ENCODE measurements at regions not wholly inside any gene's neighbourhood (a gene's known extent, or its start where the extent isn't known, plus 50 kb on each side); places are given as distances from the start of the nearest gene placed in this dataset.
"Not testable (repeated sequence)": the region's sequence is repeated elsewhere in the genome, so short reads cannot be mapped to it uniquely, and the experiment has no call there.

GRCh38 chr9:13436591-13436990 lies 157.1 kb upstream of the MPDZ start:
- no peak for DNase-seq
- Histone ChIP-seq H3F3A (ENCODE audit: insufficient read depth, low read length) (no peaks in the 10 kb centered on the region), H3K36me3 (replicated peaks; ENCODE audit: insufficient read depth, low read length) (no peaks in the 10 kb centered on the region), H3K9me2 (replicated peaks; ENCODE audit: insufficient read depth, low read length) (no peaks in the 10 kb centered on the region), H3K79me2 (ENCODE audit: low read length) (no peaks in the 10 kb centered on the region), H3K4me2 (ENCODE audit: low read depth, low read length) (no peak overlapping the region), H3K27ac (ENCODE audit: low read length) (no peak overlapping the region), H4K20me1 (ENCODE audit: insufficient read depth, low read length) (no peaks in the 10 kb centered on the region), H3K4me1 (ENCODE audit: low read length) (no peaks in the 10 kb centered on the region), H2AFZ (ENCODE audit: low read length) (no peak overlapping the region), H3K9me3 (replicated peaks; ENCODE audit: insufficient read depth, low read length) (no peaks in the 10 kb centered on the region), H3K27me3 (replicated peaks; ENCODE audit: insufficient read depth, low read length) (no peaks in the 10 kb centered on the region), H3K4me3 (ENCODE audit: low read length) (no peak overlapping the region), H3K9ac (ENCODE audit: low read length) (no peak overlapping the region)
- TF ChIP-seq EZH2phosphoT487 (IDR thresholded peaks at IDR 0.05; ENCODE audit: low read length) = no peak
- no peak for TF ChIP-seq CTCF (IDR thresholded peaks at IDR 0.05; ENCODE audit: low read length)
- no peak for TF ChIP-seq EZH2 (optimal IDR thresholded peaks at IDR 0.05; ENCODE audit: low read depth, low read length)

GRCh38 chr9:13433453-13433852 lies 154.0 kb upstream of the MPDZ start:
- not testable (repeated sequence) for H3K79me2 ChIP-seq (ENCODE audit: low read length); H3K36me3 ChIP-seq (replicated peaks; ENCODE audit: insufficient read depth, low read length); H2AFZ ChIP-seq (ENCODE audit: low read length); DNase-seq; H3F3A ChIP-seq (ENCODE audit: insufficient read depth, low read length); H3K27me3 ChIP-seq (replicated peaks; ENCODE audit: insufficient read depth, low read length); H3K9me3 ChIP-seq (replicated peaks; ENCODE audit: insufficient read depth, low read length); H3K27ac ChIP-seq (ENCODE audit: low read length); H3K9me2 ChIP-seq (replicated peaks; ENCODE audit: insufficient read depth, low read length); H4K20me1 ChIP-seq (ENCODE audit: insufficient read depth, low read length); H3K9ac ChIP-seq (ENCODE audit: low read length); H3K4me2 ChIP-seq (ENCODE audit: low read depth, low read length); H3K4me3 ChIP-seq (ENCODE audit: low read length); H3K4me1 ChIP-seq (ENCODE audit: low read length)

GRCh38 chr9:13432904-13433303 lies 153.4 kb upstream of the MPDZ start:
- Histone ChIP-seq H2AFZ (ENCODE audit: low read length) (no peak overlapping the region), H3K79me2 (ENCODE audit: low read length) (no peaks in the 10 kb centered on the region), H3K9ac (ENCODE audit: low read length) (no peak overlapping the region), H3K27me3 (replicated peaks; ENCODE audit: insufficient read depth, low read length) (no peaks in the 10 kb centered on the region), H3K36me3 (replicated peaks; ENCODE audit: insufficient read depth, low read length) (no peaks in the 10 kb centered on the region), H3K4me1 (ENCODE audit: low read length) (no peaks in the 10 kb centered on the region), H3K9me3 (replicated peaks; ENCODE audit: insufficient read depth, low read length) (no peaks in the 10 kb centered on the region), H3K27ac (ENCODE audit: low read length) (no peak overlapping the region), H3K4me3 (ENCODE audit: low read length) (no peak overlapping the region), H3K9me2 (replicated peaks; ENCODE audit: insufficient read depth, low read length) (no peaks in the 10 kb centered on the region), H4K20me1 (ENCODE audit: insufficient read depth, low read length) (no peaks in the 10 kb centered on the region), H3K4me2 (ENCODE audit: low read depth, low read length) (no peak overlapping the region), H3F3A (ENCODE audit: insufficient read depth, low read length) (no peaks in the 10 kb centered on the region)
- TF ChIP-seq EZH2phosphoT487 (IDR thresholded peaks at IDR 0.05; ENCODE audit: low read length) (no peak), EZH2 (optimal IDR thresholded peaks at IDR 0.05; ENCODE audit: low read depth, low read length) (no peak), CTCF (IDR thresholded peaks at IDR 0.05; ENCODE audit: low read length) (no peak)
- DNase-seq = no peak

GRCh38 chr9:13431692-13432091 lies 152.2 kb upstream of the MPDZ start:
- H3K9me3 ChIP-seq (replicated peaks; ENCODE audit: insufficient read depth, low read length) = no peaks in the 10 kb centered on the region
- H3K9ac ChIP-seq (ENCODE audit: low read length) = no peak overlapping the region
- no peak overlapping the region for H3K27ac ChIP-seq (ENCODE audit: low read length)
- no peak for DNase-seq
- H3K27me3 ChIP-seq (replicated peaks; ENCODE audit: insufficient read depth, low read length) = no peaks in the 10 kb centered on the region
- no peak overlapping the region for H3K4me2 ChIP-seq (ENCODE audit: low read depth, low read length)
- no peaks in the 10 kb centered on the region for H3K9me2 ChIP-seq (replicated peaks; ENCODE audit: insufficient read depth, low read length)
- no peaks in the 10 kb centered on the region for H3F3A ChIP-seq (ENCODE audit: insufficient read depth, low read length)
- H3K36me3 ChIP-seq (replicated peaks; ENCODE audit: insufficient read depth, low read length) = no peaks in the 10 kb centered on the region
- H2AFZ ChIP-seq (ENCODE audit: low read length) = no peak overlapping the region
- no peak overlapping the region for H3K4me3 ChIP-seq (ENCODE audit: low read length)
- no peaks in the 10 kb centered on the region for H3K4me1 ChIP-seq (ENCODE audit: low read length)
- no peaks in the 10 kb centered on the region for H4K20me1 ChIP-seq (ENCODE audit: insufficient read depth, low read length)
- H3K79me2 ChIP-seq (ENCODE audit: low read length) = no peaks in the 10 kb centered on the region
- TF ChIP-seq EZH2 (optimal IDR thresholded peaks at IDR 0.05; ENCODE audit: low read depth, low read length) = no peak
- no peak for TF ChIP-seq CTCF (IDR thresholded peaks at IDR 0.05; ENCODE audit: low read length)
- TF ChIP-seq EZH2phosphoT487 (IDR thresholded peaks at IDR 0.05; ENCODE audit: low read length) = no peak
